ENCODE measurements at regions not wholly inside any gene's neighbourhood (a gene's known extent, or its start where the extent isn't known, plus 50 kb on each side); places are given as distances from the start of the nearest gene placed in this dataset.

- dilution Hi-C loops (cut with MboI; ENCODE audit: extremely low pct_ligation_motif_present, low sequenced_read_pairs) = no loop called here
- FAIRE-seq = no peak
Measured at GRCh38 chr7:85285527-85285926, 98.7 kb upstream of the SEMA3D start.

GRCh38 chr7:85275204-85275603 is 88.3 kb upstream of the SEMA3D start:
- dilution Hi-C loops (cut with MboI; ENCODE audit: extremely low pct_ligation_motif_present, low sequenced_read_pairs) = no loop called here
- FAIRE-seq = no peak
- DNase-seq (ENCODE audit: low read depth, low spot score) = no peak
- Histone ChIP-seq H3K9me3 (ENCODE audit: control insufficient read depth, low read depth, low read length) (no peaks in the 10 kb centered on the region), H3K27ac (ENCODE audit: control insufficient read depth, insufficient read depth, low read length) (no peak overlapping the region), H3K4me3 (ENCODE audit: control insufficient read depth in 2 of 3, extremely low read depth in 1 of 3, insufficient read depth in 2 of 3, low read depth in 1 of 3, low read length in 3 of 3) (no peak overlapping the region), H3K27me3 (ENCODE audit: control insufficient read depth, extremely low read depth, insufficient read depth, low read length) (no peaks in the 10 kb centered on the region), H3K4me1 (ENCODE audit: control insufficient read depth, extremely low read depth, insufficient read depth, low read length) (no peaks in the 10 kb centered on the region), H3K79me2 (ENCODE audit: control insufficient read depth, insufficient read depth, low read length) (no peaks in the 10 kb centered on the region), H3K36me3 (ENCODE audit: control insufficient read depth in 2 of 2, extremely low read depth in 1 of 2, insufficient read depth in 2 of 2, low read length in 2 of 2) (no peaks in the 10 kb centered on the region), H2AFZ (ENCODE audit: control insufficient read depth, low read length) (no peak overlapping the region), H4K20me1 (ENCODE audit: control insufficient read depth, extremely low read depth, insufficient read depth, low read length) (no peaks in the 10 kb centered on the region), H3K9me1 (ENCODE audit: control insufficient read depth, extremely low read depth, insufficient read depth, low read length) (no peaks in the 10 kb centered on the region), H3K4me2 (ENCODE audit: control insufficient read depth, extremely low read depth, insufficient read depth, low read depth, low read length) (no peak overlapping the region), H3K9ac (ENCODE audit: control insufficient read depth, extremely low read depth, insufficient read depth, low read length) (no peak overlapping the region)
- no peak for TF ChIP-seq CTCF (optimal IDR thresholded peaks at IDR 0.05 in 1 of 3, IDR thresholded peaks at IDR 0.05 in 1 of 3, conservative IDR thresholded peaks at IDR 0.05 in 1 of 3; ENCODE audit: extremely low read depth in 1 of 3, insufficient read depth in 2 of 3, low read length in 3 of 3)
- TF ChIP-seq EZH2 (IDR thresholded peaks at IDR 0.05; ENCODE audit: low read length) = no peak

More at GRCh38 chr7:85285527-85285926, 98.7 kb upstream of the SEMA3D start:
- DNase-seq (ENCODE audit: low read depth, low spot score) = no peak
- Histone ChIP-seq H3K9me3 (ENCODE audit: control insufficient read depth, low read depth, low read length) (no peaks in the 10 kb centered on the region), H3K4me3 (ENCODE audit: control insufficient read depth in 2 of 3, extremely low read depth in 1 of 3, insufficient read depth in 2 of 3, low read depth in 1 of 3, low read length in 3 of 3) (no peak overlapping the region), H4K20me1 (ENCODE audit: control insufficient read depth, extremely low read depth, insufficient read depth, low read length) (no peaks in the 10 kb centered on the region), H3K9ac (ENCODE audit: control insufficient read depth, extremely low read depth, insufficient read depth, low read length) (no peak overlapping the region), H3K36me3 (ENCODE audit: control insufficient read depth in 2 of 2, extremely low read depth in 1 of 2, insufficient read depth in 2 of 2, low read length in 2 of 2) (no peaks in the 10 kb centered on the region), H3K27ac (ENCODE audit: control insufficient read depth, insufficient read depth, low read length) (no peak overlapping the region), H2AFZ (ENCODE audit: control insufficient read depth, low read length) (no peak overlapping the region), H3K79me2 (ENCODE audit: control insufficient read depth, insufficient read depth, low read length) (no peaks in the 10 kb centered on the region), H3K27me3 (ENCODE audit: control insufficient read depth, extremely low read depth, insufficient read depth, low read length) (peaks cover 3% of the 10 kb centered on the region), H3K4me1 (ENCODE audit: control insufficient read depth, extremely low read depth, insufficient read depth, low read length) (no peaks in the 10 kb centered on the region), H3K4me2 (ENCODE audit: control insufficient read depth, extremely low read depth, insufficient read depth, low read depth, low read length) (no peak overlapping the region), H3K9me1 (ENCODE audit: control insufficient read depth, extremely low read depth, insufficient read depth, low read length) (no peaks in the 10 kb centered on the region)
- TF ChIP-seq CTCF (optimal IDR thresholded peaks at IDR 0.05 in 1 of 3, IDR thresholded peaks at IDR 0.05 in 1 of 3, conservative IDR thresholded peaks at IDR 0.05 in 1 of 3; ENCODE audit: extremely low read depth in 1 of 3, insufficient read depth in 2 of 3, low read length in 3 of 3) = no peak
- no peak for TF ChIP-seq EZH2 (IDR thresholded peaks at IDR 0.05; ENCODE audit: low read length)

Measured in keratinocyte (primary cell).